Globus pallidus (tissue), 1 donor: ENCODE measurements at regions not wholly inside any gene's neighbourhood (a gene's known extent, or its start where the extent isn't known, plus 50 kb on each side); places are given as distances from the start of the nearest gene placed in this dataset.

ENCODE experiments used
- DNase-seq: peaks from one replicate; pipeline ENCODE4 v3.0.0-alpha.2; 2015; ENCODE audit warnings: low spot score

- DNase-seq = peak; percentile 43
These were observed 239.9 kb upstream of the TPM1 start for GRCh38 chr15:62802612-62803011.

GRCh38 chr15:62803856-62804400 lies 238.6 kb upstream of the TPM1 start:
- no peak for DNase-seq

- no peak for DNase-seq
These were observed 237.0 kb upstream of the TPM1 start for GRCh38 chr15:62805502-62805901.

GRCh38 chr15:62807539-62808130 lies 234.9 kb upstream of the TPM1 start:
- no peak for DNase-seq

- no peak for DNase-seq
These were observed 233.2 kb upstream of the TPM1 start for GRCh38 chr15:62809115-62809967.

- no peak for DNase-seq
These were observed 232.6 kb upstream of the TPM1 start for GRCh38 chr15:62809968-62810260.

GRCh38 chr15:62812515-62812835 lies 230.1 kb upstream of the TPM1 start:
- no peak for DNase-seq

GRCh38 chr15:62816342-62817069 lies 226.0 kb upstream of the TPM1 start:
- no peak for DNase-seq

GRCh38 chr15:62818691-62819090 lies 223.9 kb upstream of the TPM1 start:
- DNase-seq = no peak

- DNase-seq = no peak
These were observed 221.0 kb upstream of the TPM1 start for GRCh38 chr15:62821384-62822131.

GRCh38 chr15:62822228-62822627 lies 220.3 kb upstream of the TPM1 start:
- DNase-seq = no peak

- no peak for DNase-seq
These were observed 219.0 kb upstream of the TPM1 start for GRCh38 chr15:62823561-62823960.

- no peak for DNase-seq
These were observed 218.2 kb upstream of the TPM1 start for GRCh38 chr15:62824111-62825015.

- peak; percentile 24 for DNase-seq
These were observed 217.4 kb upstream of the TPM1 start for GRCh38 chr15:62825191-62825590.

GRCh38 chr15:62826561-62826960 lies 216.0 kb upstream of the TPM1 start:
- no peak for DNase-seq

- no peak for DNase-seq
These were observed 214.2 kb upstream of the TPM1 start for GRCh38 chr15:62828364-62828763.

- no peak for DNase-seq
These were observed 210.3 kb upstream of the TPM1 start for GRCh38 chr15:62832231-62832630.

- DNase-seq = no peak
These were observed 208.9 kb upstream of the TPM1 start for GRCh38 chr15:62833646-62834045.

- DNase-seq = no peak
These were observed 207.7 kb upstream of the TPM1 start for GRCh38 chr15:62834686-62835329.

- no peak for DNase-seq
These were observed 207.2 kb upstream of the TPM1 start for GRCh38 chr15:62835351-62835750.

GRCh38 chr15:62835762-62836161 lies 206.8 kb upstream of the TPM1 start:
- no peak for DNase-seq
